GM10266 (cell line): ENCODE measurements at regions not wholly inside any gene's neighbourhood (a gene's known extent, or its start where the extent isn't known, plus 50 kb on each side); places are given as distances from the start of the nearest gene placed in this dataset.

Source experiments
- DNase-seq: peaks from one replicate; pipeline ENCODE4 v3.0.0; 2012; ENCODE audit errors: extremely low spot score
- CTCF ChIP-seq: IDR thresholded peaks from 2 replicates; pipeline ENCODE4 v1.5.1; 2012; ENCODE audit warnings: mild to moderate bottlenecking, low read depth; ENCODE audit not compliant: control insufficient read depth, insufficient read depth; ENCODE audit errors: missing control alignments

GRCh38 chr2:40841856-40842255 is 390.0 kb upstream of the SLC8A1 start:
- no peak for TF ChIP-seq CTCF

GRCh38 chr2:40844353-40845277 is 392.7 kb upstream of the SLC8A1 start:
- DNase-seq, result no peak

More at GRCh38 chr2:40841856-40842255, 390.0 kb upstream of the SLC8A1 start:
- DNase-seq, result no peak

GRCh38 chr2:40851661-40852060 is 399.8 kb upstream of the SLC8A1 start:
- DNase-seq, result no peak
- TF ChIP-seq CTCF, result no peak

More at GRCh38 chr2:40844353-40845277, 392.7 kb upstream of the SLC8A1 start:
- no peak for TF ChIP-seq CTCF

- TF ChIP-seq CTCF, result no peak
- DNase-seq, result no peak
Measured at GRCh38 chr2:40859617-40860016, 407.7 kb upstream of the SLC8A1 start.

- no peak for DNase-seq
- no peak for TF ChIP-seq CTCF
Measured at GRCh38 chr2:40867829-40868228, 415.9 kb upstream of the SLC8A1 start.

GRCh38 chr2:40872580-40872979 is 420.7 kb upstream of the SLC8A1 start:
- no peak for TF ChIP-seq CTCF
- no peak for DNase-seq

- no peak for TF ChIP-seq CTCF
- no peak for DNase-seq
Measured at GRCh38 chr2:40874380-40874779, 422.5 kb upstream of the SLC8A1 start.
